ENCODE measurements at regions not wholly inside any gene's neighbourhood (a gene's known extent, or its start where the extent isn't known, plus 50 kb on each side); places are given as distances from the start of the nearest gene placed in this dataset.

GRCh38 chr13:99884913-99885312 lies 86.7 kb downstream of the ZIC5 start:
- TF ChIP-seq POLR2A (IDR thresholded peaks at IDR 0.05) (no peak), CTCF (IDR thresholded peaks at IDR 0.05) (no peak)

Measured in Peyer's patch (tissue), 4 donors.